ENCODE measurements at regions not wholly inside any gene's neighbourhood (a gene's known extent, or its start where the extent isn't known, plus 50 kb on each side); places are given as distances from the start of the nearest gene placed in this dataset.

DNA sequence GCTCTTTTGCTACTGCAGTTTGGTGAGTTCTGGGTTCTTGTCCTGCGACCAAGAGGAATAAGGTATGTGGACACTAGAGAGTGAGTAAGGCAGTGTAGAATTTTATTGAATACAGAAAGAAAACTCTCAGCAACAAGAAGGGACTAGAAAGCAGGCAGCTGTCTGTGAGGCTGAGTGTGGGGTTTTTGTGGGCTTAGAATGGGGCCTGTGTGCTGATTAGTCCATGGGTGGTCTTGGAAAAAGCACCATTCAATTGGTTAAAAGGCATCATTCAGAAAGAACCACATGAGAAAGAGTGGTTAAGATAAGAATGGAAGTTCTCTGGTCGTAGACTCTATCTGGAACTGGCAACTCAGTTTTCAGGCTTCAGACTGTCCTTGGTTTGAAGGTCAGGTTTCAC, 298.8 kb downstream of the TGFB2 start:
- TF ChIP-seq, protein P1, sequence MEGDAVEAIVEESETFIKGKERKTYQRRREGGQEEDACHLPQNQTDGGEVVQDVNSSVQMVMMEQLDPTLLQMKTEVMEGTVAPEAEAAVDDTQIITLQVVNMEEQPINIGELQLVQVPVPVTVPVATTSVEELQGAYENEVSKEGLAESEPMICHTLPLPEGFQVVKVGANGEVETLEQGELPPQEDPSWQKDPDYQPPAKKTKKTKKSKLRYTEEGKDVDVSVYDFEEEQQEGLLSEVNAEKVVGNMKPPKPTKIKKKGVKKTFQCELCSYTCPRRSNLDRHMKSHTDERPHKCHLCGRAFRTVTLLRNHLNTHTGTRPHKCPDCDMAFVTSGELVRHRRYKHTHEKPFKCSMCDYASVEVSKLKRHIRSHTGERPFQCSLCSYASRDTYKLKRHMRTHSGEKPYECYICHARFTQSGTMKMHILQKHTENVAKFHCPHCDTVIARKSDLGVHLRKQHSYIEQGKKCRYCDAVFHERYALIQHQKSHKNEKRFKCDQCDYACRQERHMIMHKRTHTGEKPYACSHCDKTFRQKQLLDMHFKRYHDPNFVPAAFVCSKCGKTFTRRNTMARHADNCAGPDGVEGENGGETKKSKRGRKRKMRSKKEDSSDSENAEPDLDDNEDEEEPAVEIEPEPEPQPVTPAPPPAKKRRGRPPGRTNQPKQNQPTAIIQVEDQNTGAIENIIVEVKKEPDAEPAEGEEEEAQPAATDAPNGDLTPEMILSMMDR (CRISPR knock-in tag; IDR thresholded peaks at IDR 0.05) = no peak
- TF ChIP-seq HIVEP1 (CRISPR knock-in tag; IDR thresholded peaks at IDR 0.05) (no peak), ZBTB7A (CRISPR knock-in tag; IDR thresholded peaks at IDR 0.05) (no peak), IRF2 (CRISPR knock-in tag; IDR thresholded peaks at IDR 0.05) (no peak), MYNN (CRISPR knock-in tag; IDR thresholded peaks at IDR 0.05; ENCODE audit: low read depth) (no peak), CC2D1A (CRISPR knock-in tag; IDR thresholded peaks at IDR 0.05) (no peak), NFYB (CRISPR knock-in tag; IDR thresholded peaks at IDR 0.05) (no peak), MYC (CRISPR knock-in tag; IDR thresholded peaks at IDR 0.05; ENCODE audit: borderline replicate concordance) (no peak), HCFC1 (IDR thresholded peaks at IDR 0.05; ENCODE audit: low read depth, low read length) (no peak), SALL2 (CRISPR knock-in tag; IDR thresholded peaks at IDR 0.05) (no peak), FOXK2 (IDR thresholded peaks at IDR 0.05) (no peak), MAX (IDR thresholded peaks at IDR 0.05) (no peak)
- TF ChIP-seq, protein P2, sequence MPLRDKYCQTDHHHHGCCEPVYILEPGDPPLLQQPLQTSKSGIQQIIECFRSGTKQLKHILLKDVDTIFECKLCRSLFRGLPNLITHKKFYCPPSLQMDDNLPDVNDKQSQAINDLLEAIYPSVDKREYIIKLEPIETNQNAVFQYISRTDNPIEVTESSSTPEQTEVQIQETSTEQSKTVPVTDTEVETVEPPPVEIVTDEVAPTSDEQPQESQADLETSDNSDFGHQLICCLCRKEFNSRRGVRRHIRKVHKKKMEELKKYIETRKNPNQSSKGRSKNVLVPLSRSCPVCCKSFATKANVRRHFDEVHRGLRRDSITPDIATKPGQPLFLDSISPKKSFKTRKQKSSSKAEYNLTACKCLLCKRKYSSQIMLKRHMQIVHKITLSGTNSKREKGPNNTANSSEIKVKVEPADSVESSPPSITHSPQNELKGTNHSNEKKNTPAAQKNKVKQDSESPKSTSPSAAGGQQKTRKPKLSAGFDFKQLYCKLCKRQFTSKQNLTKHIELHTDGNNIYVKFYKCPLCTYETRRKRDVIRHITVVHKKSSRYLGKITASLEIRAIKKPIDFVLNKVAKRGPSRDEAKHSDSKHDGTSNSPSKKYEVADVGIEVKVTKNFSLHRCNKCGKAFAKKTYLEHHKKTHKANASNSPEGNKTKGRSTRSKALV (CRISPR knock-in tag; IDR thresholded peaks at IDR 0.05) = no peak
- TF ChIP-seq, protein P3, sequence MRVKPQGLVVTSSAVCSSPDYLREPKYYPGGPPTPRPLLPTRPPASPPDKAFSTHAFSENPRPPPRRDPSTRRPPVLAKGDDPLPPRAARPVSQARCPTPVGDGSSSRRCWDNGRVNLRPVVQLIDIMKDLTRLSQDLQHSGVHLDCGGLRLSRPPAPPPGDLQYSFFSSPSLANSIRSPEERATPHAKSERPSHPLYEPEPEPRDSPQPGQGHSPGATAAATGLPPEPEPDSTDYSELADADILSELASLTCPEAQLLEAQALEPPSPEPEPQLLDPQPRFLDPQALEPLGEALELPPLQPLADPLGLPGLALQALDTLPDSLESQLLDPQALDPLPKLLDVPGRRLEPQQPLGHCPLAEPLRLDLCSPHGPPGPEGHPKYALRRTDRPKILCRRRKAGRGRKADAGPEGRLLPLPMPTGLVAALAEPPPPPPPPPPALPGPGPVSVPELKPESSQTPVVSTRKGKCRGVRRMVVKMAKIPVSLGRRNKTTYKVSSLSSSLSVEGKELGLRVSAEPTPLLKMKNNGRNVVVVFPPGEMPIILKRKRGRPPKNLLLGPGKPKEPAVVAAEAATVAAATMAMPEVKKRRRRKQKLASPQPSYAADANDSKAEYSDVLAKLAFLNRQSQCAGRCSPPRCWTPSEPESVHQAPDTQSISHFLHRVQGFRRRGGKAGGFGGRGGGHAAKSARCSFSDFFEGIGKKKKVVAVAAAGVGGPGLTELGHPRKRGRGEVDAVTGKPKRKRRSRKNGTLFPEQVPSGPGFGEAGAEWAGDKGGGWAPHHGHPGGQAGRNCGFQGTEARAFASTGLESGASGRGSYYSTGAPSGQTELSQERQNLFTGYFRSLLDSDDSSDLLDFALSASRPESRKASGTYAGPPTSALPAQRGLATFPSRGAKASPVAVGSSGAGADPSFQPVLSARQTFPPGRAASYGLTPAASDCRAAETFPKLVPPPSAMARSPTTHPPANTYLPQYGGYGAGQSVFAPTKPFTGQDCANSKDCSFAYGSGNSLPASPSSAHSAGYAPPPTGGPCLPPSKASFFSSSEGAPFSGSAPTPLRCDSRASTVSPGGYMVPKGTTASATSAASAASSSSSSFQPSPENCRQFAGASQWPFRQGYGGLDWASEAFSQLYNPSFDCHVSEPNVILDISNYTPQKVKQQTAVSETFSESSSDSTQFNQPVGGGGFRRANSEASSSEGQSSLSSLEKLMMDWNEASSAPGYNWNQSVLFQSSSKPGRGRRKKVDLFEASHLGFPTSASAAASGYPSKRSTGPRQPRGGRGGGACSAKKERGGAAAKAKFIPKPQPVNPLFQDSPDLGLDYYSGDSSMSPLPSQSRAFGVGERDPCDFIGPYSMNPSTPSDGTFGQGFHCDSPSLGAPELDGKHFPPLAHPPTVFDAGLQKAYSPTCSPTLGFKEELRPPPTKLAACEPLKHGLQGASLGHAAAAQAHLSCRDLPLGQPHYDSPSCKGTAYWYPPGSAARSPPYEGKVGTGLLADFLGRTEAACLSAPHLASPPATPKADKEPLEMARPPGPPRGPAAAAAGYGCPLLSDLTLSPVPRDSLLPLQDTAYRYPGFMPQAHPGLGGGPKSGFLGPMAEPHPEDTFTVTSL (CRISPR knock-in tag; IDR thresholded peaks at IDR 0.05; ENCODE audit: borderline replicate concordance) = no peak

Measured in HepG2 (cell line).